RWPE1 (cell line): ENCODE measurements at regions not wholly inside any gene's neighbourhood (a gene's known extent, or its start where the extent isn't known, plus 50 kb on each side); places are given as distances from the start of the nearest gene placed in this dataset.

Experiments used
- CTCF ChIA-PET: fragments of 350-600 bp; sonication (Branson Sonifier 250); formaldehyde crosslinking; extraction: SDS; loops from one replicate; lab custom pipeline; 2021; lab: Yijun Ruan, JAX
- POLR2A ChIA-PET: fragments of 400-600 bp; formaldehyde crosslinking; extraction: SDS; loops from one replicate; lab custom pipeline; 2020; ENCODE audit warnings: antibody characterized with exemption; ENCODE audit not compliant: low non-redundant PET; lab: Yijun Ruan, JAX
- DNase-seq: peaks from one replicate; pipeline ENCODE4 v3.0.0; 2012; ENCODE audit warnings: low spot score
- H3K27ac ChIP-seq: fragments of 450-650 bp; 2 replicates; pipeline ENCODE4 v1.5.1; 2017
- CTCF ChIP-seq: fragments of 450-650 bp; conservative IDR thresholded peaks from 2 replicates; pipeline ENCODE4 v1.5.1; 2017; ENCODE audit warnings: low read depth, mild to moderate bottlenecking

GRCh38 chr6:103210686-103211085, 1649.0 kb downstream of the HACE1 start:
- DNase-seq = no peak
- TF ChIP-seq CTCF = no peak
- no peak overlapping the region for H3K27ac ChIP-seq
- ChIA-PET CTCF (no interaction called here), POLR2A (no interaction called here)

GRCh38 chr6:103198386-103198785, 1661.3 kb downstream of the HACE1 start:
- H3K27ac ChIP-seq = no peak overlapping the region
- ChIA-PET POLR2A (no interaction called here), CTCF (no interaction called here)
- TF ChIP-seq CTCF = no peak
- no peak for DNase-seq

- CTCF ChIA-PET = no interaction called here
- POLR2A ChIA-PET = no interaction called here
- H3K27ac ChIP-seq = no peak overlapping the region
- no peak for DNase-seq
- TF ChIP-seq CTCF = no peak
Measured at GRCh38 chr6:103193413-103193812, 1666.3 kb downstream of the HACE1 start.

GRCh38 chr6:103191391-103192093, 1668.2 kb downstream of the HACE1 start:
- POLR2A ChIA-PET = no interaction called here
- CTCF ChIA-PET = no interaction called here
- TF ChIP-seq CTCF = no peak
- DNase-seq = no peak
- H3K27ac ChIP-seq = no peak overlapping the region

GRCh38 chr6:103184776-103185175, 1674.9 kb downstream of the HACE1 start:
- H3K27ac ChIP-seq = no peak overlapping the region
- ChIA-PET POLR2A (no interaction called here), CTCF (interaction anchor here (0.8 kb wide), 1 partner anchor 76 kb away, joined by 3 read pairs; no protein-coding TSS in a partner anchor)
- TF ChIP-seq CTCF = no peak
- DNase-seq = no peak

- DNase-seq = no peak
- H3K27ac ChIP-seq = no peak overlapping the region
- TF ChIP-seq CTCF = no peak
- ChIA-PET CTCF (no interaction called here), POLR2A (no interaction called here)
Measured at GRCh38 chr6:103183831-103184411, 1675.8 kb downstream of the HACE1 start.
